Ovary (tissue), 3 donors: ENCODE measurements at regions not wholly inside any gene's neighbourhood (a gene's known extent, or its start where the extent isn't known, plus 50 kb on each side); places are given as distances from the start of the nearest gene placed in this dataset.

Experiments
- POLR2A ChIP-seq: fragments of 450-650 bp; IDR thresholded peaks from one replicate; pipeline ENCODE4 v1.6.1; 2017; ENCODE audit warnings: antibody characterized with exemption, mild to moderate bottlenecking, moderate library complexity
- TF ChIP-seq, protein P1 (sequence below), 3 donors: fragments of 450-650 bp in 2 of 3; fragments of 200-600 bp in 1 of 3; IDR thresholded peaks; one replicate each; pipeline versions ENCODE4 v1.5.1 to v1.8.0; 2016 to 2022; ENCODE audit warnings: antibody characterized with exemption in 3 of 3, mild to moderate bottlenecking in 1 of 3
- donor health status: DM: no; HTN: no; CAD: no.

DNA sequence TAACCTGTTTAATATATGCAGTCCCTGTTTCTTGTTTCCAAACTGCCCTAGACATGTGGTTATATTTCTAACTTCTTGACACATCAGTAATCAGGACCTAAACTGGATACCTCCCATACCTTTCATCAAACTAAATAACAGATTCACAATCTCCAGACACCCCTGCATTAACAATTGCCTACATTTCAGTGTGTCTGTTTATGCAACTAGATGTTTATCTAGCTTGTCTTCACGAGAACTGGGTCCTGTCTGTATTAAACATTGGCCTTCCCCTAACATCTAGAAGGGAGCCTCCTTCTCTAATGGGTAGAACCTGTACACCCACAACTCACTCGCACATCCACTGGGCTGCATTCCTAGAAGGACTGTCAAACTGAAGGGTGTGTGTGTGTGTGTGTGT is 683.7 kb upstream of the FZD8 start:
- TF ChIP-seq, protein P1, sequence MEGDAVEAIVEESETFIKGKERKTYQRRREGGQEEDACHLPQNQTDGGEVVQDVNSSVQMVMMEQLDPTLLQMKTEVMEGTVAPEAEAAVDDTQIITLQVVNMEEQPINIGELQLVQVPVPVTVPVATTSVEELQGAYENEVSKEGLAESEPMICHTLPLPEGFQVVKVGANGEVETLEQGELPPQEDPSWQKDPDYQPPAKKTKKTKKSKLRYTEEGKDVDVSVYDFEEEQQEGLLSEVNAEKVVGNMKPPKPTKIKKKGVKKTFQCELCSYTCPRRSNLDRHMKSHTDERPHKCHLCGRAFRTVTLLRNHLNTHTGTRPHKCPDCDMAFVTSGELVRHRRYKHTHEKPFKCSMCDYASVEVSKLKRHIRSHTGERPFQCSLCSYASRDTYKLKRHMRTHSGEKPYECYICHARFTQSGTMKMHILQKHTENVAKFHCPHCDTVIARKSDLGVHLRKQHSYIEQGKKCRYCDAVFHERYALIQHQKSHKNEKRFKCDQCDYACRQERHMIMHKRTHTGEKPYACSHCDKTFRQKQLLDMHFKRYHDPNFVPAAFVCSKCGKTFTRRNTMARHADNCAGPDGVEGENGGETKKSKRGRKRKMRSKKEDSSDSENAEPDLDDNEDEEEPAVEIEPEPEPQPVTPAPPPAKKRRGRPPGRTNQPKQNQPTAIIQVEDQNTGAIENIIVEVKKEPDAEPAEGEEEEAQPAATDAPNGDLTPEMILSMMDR (IDR thresholded peaks at IDR 0.05): no peak
- no peak for TF ChIP-seq POLR2A
